GM21526 (cell line): ENCODE measurements at regions not wholly inside any gene's neighbourhood (a gene's known extent, or its start where the extent isn't known, plus 50 kb on each side); places are given as distances from the start of the nearest gene placed in this dataset.
"Not testable (repeated sequence)": the region's sequence is repeated elsewhere in the genome, so short reads cannot be mapped to it uniquely, and the experiment has no call there.

Experiments used
- ATAC-seq: cut with Tn5 transposase; IDR thresholded peaks from one replicate; pipeline ENCODE4 v1.9.1; 2021; ENCODE audit warnings: moderate library complexity; ENCODE audit not compliant: unreplicated experiment, low FRiP score

DNA sequence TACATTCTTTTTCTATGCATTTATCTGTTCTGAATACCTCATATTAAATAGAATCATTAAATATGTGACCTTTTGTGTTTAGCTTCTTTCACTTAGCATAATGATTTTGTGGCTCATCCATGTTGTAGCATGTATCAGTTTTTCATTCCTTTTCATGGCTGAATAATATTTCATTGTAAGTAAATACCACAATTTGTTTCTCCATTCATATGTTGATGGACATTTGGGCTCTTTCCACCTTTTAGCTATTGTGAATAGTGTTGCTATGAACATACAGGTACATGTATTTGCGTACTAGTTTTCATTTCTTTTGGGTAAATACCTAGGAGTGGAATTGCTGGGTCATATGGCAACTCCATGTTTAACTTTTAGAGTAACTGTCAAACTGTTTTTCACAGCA lies 85.1 kb downstream of the GNL3L start:
- ATAC-seq: no peak

DNA sequence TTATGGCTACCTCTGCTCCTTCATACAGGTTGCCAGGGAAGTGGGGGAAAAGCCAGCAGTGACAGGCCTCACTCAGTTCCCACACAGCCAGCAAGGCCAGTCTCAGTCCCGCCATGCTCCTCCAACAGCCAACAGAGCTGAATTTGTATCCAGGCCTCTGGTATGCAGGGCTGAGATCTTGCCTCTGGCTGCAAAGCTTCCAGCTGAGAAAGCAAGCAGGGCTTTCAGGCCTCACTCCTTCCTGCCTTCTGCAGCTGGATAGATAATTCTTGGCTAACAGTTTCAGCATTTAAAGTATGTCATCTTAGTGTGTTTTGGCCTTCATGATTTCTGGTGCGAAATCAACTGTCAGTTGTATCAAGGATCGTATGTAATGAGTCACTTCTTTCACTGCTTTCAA lies 103.6 kb downstream of the GNL3L start:
- no peak for ATAC-seq

DNA sequence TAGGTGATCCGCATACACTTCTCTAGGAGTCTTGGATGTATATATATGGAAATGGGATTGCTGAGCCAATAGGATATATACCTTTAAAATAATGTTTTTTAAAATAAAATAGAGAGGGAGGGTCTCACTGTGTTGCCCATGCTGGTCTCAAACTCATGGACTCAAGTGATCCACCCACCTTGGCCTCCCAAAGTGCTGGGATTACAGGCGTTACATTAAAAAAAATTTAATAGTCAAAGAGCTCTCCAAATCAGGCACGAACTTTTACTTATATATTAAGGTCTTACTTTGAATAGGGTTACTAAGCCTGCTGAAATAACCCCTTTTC lies 109.0 kb downstream of the GNL3L start:
- no peak for ATAC-seq

DNA sequence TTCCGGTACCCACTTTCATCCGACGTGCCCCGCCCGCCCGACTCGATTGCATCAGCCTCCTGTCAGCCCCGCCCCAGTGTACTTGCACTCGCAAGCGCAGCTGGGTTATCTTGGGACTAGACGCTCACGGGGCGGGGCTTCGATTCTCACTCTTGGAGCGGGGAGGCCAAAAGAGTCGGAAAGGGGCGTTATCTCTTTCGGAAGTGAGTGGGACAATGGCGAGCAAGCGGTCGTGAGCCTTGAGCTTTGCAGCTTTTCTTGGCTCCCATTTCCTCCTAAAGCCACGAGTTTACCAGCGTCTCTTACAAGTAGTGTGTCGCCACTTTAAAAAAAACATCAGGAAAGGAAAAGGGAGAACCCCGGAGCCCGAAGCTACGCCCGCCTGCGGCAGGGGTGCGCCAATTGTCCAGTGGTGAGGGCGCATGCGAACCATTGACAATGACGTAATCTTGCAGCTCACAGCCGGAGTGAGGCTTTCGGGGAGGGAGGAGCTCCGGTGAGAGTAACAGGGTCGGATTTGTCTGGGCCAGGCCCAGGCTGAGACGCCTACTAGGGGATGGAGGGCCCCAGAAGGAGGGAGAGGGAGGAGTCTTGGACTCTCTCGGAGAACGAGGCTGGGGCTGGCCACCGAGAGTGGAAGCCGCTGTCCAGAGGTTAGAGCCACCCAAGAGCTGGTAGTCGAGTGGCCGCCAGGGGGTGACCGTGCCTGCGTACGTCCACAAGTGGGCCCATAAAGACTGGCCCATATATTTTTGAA lies 109.5 kb downstream of the GNL3L start:
- peak; percentile 91 for ATAC-seq

DNA sequence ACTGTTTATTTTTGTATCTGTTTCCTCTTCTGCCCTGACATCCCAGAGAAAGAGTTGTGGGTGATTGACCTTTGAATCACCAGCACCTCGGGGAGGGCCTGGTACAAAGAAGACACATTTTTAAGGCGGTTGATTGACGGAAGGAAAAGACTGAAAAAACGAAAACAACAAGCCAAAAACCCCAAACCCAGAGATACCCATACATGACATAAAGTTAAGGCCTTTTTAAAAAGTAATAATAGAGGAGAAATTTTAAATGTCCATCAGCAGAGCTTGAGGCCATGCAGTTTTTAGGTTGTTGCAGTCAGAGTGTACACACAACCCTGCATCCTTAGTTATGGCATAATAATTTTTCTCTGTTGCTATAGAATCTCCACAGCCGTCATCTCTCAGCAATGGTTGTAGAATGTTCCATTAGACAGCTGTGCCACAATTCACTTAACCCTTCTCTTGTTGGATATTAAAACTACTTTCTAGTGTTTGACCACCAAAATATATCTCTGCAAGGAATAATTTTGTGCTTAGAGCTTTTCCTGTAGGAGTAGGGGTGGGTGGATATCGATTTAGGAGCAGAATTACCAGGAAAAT lies 110.2 kb downstream of the GNL3L start:
- no peak for ATAC-seq

DNA sequence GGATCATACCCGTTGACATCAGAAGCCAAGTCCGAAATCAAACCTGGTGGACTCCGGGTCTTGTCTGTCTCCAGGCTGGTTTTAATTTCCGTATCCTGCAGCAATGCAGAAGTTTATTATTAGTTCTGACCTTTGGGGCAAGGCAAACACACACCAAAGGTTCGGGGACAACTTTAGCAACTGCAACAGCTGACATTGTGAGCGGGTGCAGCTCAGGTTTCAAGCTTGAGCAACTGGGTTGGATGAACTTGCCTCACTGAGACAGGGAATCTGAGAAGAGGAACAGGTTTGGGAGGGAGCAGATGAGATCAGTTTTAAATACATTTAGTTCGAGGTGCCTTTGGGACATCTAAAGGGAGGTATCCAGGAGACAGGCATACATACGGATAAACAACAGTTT lies 110.7 kb downstream of the GNL3L start:
- ATAC-seq: no peak

DNA sequence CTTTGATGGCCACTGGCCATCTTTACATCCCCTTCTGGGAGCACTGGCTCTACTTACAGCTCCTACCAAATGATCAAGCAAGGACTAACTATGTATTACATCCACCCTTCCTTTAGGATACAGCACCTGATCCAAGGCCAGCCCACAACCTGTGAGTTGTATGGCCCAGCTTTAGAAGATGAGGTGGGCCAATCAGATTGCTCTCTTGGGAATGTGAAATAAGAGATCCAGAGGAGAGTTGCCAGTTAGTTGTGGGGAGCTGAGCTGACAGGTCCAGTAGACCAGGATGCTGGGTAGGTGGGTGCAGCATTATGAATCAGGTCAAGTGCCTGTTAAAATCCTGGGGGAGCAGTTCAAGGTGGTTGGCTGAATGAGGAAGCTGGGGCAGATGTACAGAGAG lies 111.5 kb downstream of the GNL3L start:
- ATAC-seq: no peak

DNA sequence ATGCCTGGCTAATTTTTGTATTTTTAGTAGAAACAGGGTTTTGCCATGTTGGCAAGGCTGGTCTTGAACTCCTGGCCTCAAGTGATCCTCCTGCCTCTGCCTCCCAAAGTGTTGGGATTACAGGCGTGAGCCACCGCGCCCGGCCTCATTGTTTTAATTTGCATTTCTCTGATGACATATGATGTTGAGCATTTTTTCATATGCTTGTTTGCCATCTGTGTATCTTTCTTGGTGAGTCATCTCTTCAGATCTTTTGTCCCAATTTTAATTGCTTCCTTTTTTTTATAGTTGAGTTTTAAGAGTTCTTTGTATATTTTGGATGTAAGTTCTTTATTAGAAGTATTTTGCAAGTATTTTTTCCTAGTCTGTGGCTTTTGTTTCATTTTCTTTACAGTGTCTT lies 117.6 kb downstream of the GNL3L start:
- not testable (repeated sequence) for ATAC-seq

DNA sequence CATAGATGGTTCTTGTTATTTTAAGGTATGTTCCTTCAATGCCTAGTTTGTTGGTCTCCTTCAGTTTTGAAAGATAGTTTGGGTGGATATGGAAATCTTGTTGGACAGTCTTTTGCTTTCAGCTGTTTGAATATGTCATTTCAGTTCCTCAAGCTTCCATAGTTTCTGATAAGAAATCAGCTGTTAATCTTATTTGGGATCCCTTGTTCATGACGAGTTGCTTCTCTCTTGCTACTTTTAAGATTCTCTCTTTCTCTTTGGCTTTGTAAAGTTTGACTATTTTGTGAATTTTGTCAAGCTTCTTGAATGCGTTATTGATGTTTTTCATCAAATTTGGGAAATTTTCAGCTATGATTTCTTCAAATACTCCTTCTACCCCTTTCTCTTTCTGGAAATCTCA lies 129.5 kb downstream of the GNL3L start:
- no peak for ATAC-seq

DNA sequence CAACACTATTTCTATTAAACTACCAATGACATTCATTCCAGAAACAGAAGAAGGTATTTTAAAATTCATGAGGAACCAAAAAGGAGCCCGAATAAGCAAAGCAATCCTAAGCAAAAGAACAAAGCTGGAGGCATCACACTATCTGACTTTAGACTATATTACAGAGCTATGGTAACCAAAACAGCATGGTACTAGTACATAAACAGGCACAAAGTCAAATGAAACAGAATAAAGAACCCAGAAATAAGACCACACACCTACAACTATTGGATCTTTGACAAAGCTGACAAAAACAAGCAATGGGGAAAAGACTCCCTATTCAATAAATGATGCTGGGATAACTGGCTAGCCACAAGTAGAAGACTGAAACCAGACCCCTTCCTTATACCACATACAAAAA lies 122.3 kb downstream of the ITIH6 start:
- ATAC-seq: no peak

DNA sequence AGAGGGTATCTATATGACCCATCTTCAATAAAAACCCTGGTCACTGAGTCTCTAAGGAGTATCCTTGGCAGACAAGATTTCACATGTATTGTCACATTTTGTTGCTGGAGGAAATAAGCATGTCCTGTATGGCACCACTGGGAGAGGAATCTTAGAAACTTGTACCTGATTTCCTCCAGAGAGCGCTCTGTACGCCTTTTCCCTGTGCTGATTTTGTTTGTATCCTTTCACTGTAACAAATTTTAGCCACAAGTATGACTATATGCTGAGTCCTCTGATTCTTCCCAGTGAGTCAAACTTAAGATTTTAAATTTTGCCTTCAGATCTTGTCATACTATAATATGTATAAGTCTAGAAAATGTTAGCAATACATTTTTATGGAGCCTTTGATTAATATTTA lies 102.8 kb downstream of the ITIH6 start:
- ATAC-seq: no peak

DNA sequence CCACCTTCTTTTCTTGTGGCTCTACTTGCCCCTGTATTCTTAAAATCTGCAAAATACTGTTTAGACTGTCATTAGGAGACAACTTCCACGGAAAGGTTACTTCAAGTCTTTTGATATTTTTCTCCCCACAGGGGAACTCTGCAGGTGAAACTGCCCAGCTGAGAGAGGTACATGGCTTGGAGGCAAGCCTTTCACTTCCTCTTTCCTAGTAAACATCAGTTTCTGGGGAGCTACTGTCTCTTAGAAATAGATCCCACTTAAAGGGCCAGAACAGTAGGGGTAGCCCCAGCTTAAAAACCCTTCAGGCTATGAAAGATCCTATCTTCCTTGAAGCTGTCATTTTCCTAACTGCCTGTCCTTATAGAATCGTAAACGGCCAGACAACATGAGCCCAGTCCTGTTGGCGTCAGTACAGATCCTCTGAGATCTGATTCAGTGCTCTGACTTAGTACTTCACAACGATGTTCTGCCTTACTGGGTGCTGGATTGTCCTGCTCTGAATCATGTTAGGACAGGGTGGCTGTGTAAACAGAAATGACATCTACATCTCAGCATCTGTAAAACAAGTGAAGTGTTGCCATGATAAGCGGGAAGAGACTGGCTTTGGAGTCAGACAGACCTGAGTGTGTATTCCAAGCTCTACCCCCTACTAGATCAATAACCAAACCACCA lies 102.1 kb downstream of the ITIH6 start:
- peak; percentile 100 for ATAC-seq
